ENCODE measurements at regions not wholly inside any gene's neighbourhood (a gene's known extent, or its start where the extent isn't known, plus 50 kb on each side); places are given as distances from the start of the nearest gene placed in this dataset.
A peak's percentile ranks its signal among the peaks of the same experiment; 100 is the strongest.

GRCh38 chr4:159460371-159460770 lies 357.5 kb downstream of the RAPGEF2 start:
- no peak for TF ChIP-seq RAD21 (IDR thresholded peaks at IDR 0.05; ENCODE audit: low read depth)
- H3K4me3 ChIP-seq (replicated peaks in 1 of 2; ENCODE audit: low read depth in 1 of 2, low read length in 2 of 2), result no peak overlapping the region
- ChIA-PET POLR2A (no interaction called here), CTCF (no interaction called here), RAD21 (ENCODE audit: low non-redundant PET in 1 of 2, low total read pairs in 2 of 2, uncharacterized antibody in 2 of 2, unreplicated experiment in 2 of 2) (no interaction called here)
- H3K27ac ChIP-seq (ENCODE audit: low read depth, low read length), result no peak overlapping the region
- BruUV-seq (replicated peaks), result no TSS peak
- no peak overlapping the region for H3K4me2 ChIP-seq (ENCODE audit: low read length)
- no peaks in the 10 kb centered on the region for H3K9me3 ChIP-seq (ENCODE audit: control insufficient read depth in 1 of 2, insufficient read depth in 1 of 2, low read depth in 1 of 2, low read length in 2 of 2)
- H3K27me3 ChIP-seq (ENCODE audit: insufficient read depth, low read length), result no peaks in the 10 kb centered on the region
- H2AFZ ChIP-seq (ENCODE audit: low read depth, low read length, poor library complexity, severe bottlenecking), result no peak overlapping the region
- DNase-seq (ENCODE audit: low read depth, low spot score) (no peak), ATAC-seq (no peak)
- H3K4me1 ChIP-seq (ENCODE audit: control insufficient read depth in 1 of 2, insufficient read depth in 2 of 2, low read length in 2 of 2), result peaks cover 0 to 4% of the 10 kb centered on the region in 2 experiments; a peak in 1 of 4 replicates
- intact Hi-C loops (cut with micrococcal nuclease), result no loop called here
- H3K9ac ChIP-seq (ENCODE audit: low read length), result no peak overlapping the region
- H4K20me1 ChIP-seq (ENCODE audit: insufficient read depth), result no peaks in the 10 kb centered on the region
- no peaks in the 10 kb centered on the region for H3K9me2 ChIP-seq (ENCODE audit: insufficient read depth)
- H3K36me3 ChIP-seq (ENCODE audit: control insufficient read depth in 1 of 2, insufficient read depth in 2 of 2, low read length in 2 of 2), result no peaks in the 10 kb centered on the region
- H3K79me2 ChIP-seq (ENCODE audit: insufficient read depth, low read length), result no peaks in the 10 kb centered on the region

- CTCF ChIA-PET, result no interaction called here
These were observed 360.4 kb downstream of the RAPGEF2 start for GRCh38 chr4:159463235-159463634.

More at GRCh38 chr4:159463235-159463634, 360.4 kb downstream of the RAPGEF2 start:
- Histone ChIP-seq H3K27ac (ENCODE audit: low read depth, low read length) (no peak overlapping the region), H3K9me3 (ENCODE audit: control insufficient read depth in 1 of 2, insufficient read depth in 1 of 2, low read depth in 1 of 2, low read length in 2 of 2) (no peaks in the 10 kb centered on the region), H3K79me2 (ENCODE audit: insufficient read depth, low read length) (no peaks in the 10 kb centered on the region), H3K4me3 (replicated peaks in 1 of 2; ENCODE audit: low read depth in 1 of 2, low read length in 2 of 2) (no peak overlapping the region), H3K4me2 (ENCODE audit: low read length) (no peak overlapping the region), H2AFZ (ENCODE audit: low read depth, low read length, poor library complexity, severe bottlenecking) (no peak overlapping the region), H3K36me3 (ENCODE audit: control insufficient read depth in 1 of 2, insufficient read depth in 2 of 2, low read length in 2 of 2) (no peaks in the 10 kb centered on the region), H3K9me2 (ENCODE audit: insufficient read depth) (no peaks in the 10 kb centered on the region), H3K9ac (ENCODE audit: low read length) (no peak overlapping the region), H3K4me1 (ENCODE audit: control insufficient read depth in 1 of 2, insufficient read depth in 2 of 2, low read length in 2 of 2) (no peaks in the 10 kb centered on the region), H4K20me1 (ENCODE audit: insufficient read depth) (no peaks in the 10 kb centered on the region), H3K27me3 (ENCODE audit: insufficient read depth, low read length) (no peaks in the 10 kb centered on the region)
- peak; percentile 73 for ATAC-seq
- BruUV-seq (replicated peaks), result no TSS peak
- TF ChIP-seq POLR2A (IDR thresholded peaks at IDR 0.05; ENCODE audit: borderline replicate concordance, extremely low read depth, insufficient read depth, insufficient read length) (no peak), CTCF (IDR thresholded peaks at IDR 0.05 in 2 of 3, conservative IDR thresholded peaks at IDR 0.05 in 1 of 3; ENCODE audit: borderline replicate concordance in 1 of 3, insufficient read depth in 1 of 3, low read depth in 2 of 3, low read length in 2 of 3) (peak in 2 of 3 experiments; percentile 16 to 28; a peak in 2 of 6 replicates)
- RAD21 ChIA-PET (ENCODE audit: low non-redundant PET in 1 of 2, low total read pairs in 2 of 2, uncharacterized antibody in 2 of 2, unreplicated experiment in 2 of 2), result no interaction called here
- intact Hi-C loops (cut with micrococcal nuclease), result no loop called here
- DNase-seq (ENCODE audit: low read depth, low spot score), result no peak
- POLR2A ChIA-PET, result no interaction called here

Measured in HCT116 (cell line).